HG02610 (cell line): ENCODE measurements at regions not wholly inside any gene's neighbourhood (a gene's known extent, or its start where the extent isn't known, plus 50 kb on each side); places are given as distances from the start of the nearest gene placed in this dataset.

Experiments used
- ATAC-seq: cut with Tn5 transposase; IDR thresholded peaks from one replicate; pipeline ENCODE4 v1.9.1; 2021; ENCODE audit warnings: mild to moderate bottlenecking, moderate library complexity; ENCODE audit not compliant: unreplicated experiment

DNA sequence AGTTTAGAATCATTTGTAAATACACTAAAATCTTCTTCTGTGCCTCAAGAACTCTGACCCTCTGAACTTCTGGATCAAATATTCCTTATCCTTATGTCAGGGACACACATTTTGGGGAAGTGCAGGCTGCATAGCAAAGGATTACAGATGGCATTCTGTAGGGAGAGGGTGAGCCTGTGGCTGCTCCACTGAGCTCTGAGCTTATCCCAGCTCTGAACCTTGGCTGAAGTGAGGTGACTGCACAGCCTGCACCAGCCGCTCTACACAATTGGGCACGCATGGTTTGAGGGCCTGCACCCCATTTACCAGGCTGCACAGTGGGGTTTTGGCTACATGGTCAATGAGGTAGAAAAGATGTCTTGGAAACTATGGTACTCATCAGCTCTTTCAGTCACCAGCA, 251.6 kb downstream of the GALR1 start:
- ATAC-seq: no peak

DNA sequence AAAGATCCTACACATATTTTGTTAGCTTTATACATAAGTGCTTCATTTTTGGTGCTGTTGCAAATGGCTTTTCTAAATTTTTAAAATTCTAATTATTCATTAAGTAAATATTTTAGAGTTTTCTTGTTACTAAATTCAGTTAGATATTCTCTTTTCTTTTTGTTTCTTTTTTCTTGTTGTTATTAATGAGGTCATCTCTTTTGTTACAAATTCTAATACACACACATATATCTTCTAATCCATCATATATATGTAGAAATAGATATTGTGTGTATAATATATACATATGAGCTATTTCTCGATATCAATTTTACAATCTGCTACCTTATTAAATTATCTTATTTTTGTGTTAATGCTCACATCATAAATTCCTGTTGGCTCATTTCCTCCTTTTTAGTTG, 255.9 kb downstream of the GALR1 start:
- no peak for ATAC-seq

- no peak for ATAC-seq
Observed at GRCh38 chr18:77512152-77512551, 262.5 kb downstream of the GALR1 start.

GRCh38 chr18:77517901-77518300, 268.3 kb downstream of the GALR1 start:
- ATAC-seq: no peak

DNA sequence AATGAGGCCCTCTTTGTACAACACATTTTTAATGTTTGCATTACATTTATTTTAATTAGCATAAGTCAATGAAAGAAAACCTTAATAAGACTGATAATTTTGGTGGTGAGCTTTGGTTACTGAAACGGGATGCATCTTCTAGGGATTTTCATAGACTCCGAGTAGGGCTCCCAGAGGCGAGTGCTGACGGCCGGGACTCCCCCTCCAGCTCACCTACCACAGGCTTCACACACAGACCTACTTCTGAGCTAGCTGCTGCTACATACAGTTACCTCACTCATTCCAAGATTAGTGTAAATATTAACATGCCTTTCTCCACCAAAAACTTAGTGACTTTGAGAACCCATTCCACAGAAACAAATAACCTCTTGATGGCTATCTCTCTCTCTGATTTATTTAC, 271.1 kb downstream of the GALR1 start:
- ATAC-seq: no peak

DNA sequence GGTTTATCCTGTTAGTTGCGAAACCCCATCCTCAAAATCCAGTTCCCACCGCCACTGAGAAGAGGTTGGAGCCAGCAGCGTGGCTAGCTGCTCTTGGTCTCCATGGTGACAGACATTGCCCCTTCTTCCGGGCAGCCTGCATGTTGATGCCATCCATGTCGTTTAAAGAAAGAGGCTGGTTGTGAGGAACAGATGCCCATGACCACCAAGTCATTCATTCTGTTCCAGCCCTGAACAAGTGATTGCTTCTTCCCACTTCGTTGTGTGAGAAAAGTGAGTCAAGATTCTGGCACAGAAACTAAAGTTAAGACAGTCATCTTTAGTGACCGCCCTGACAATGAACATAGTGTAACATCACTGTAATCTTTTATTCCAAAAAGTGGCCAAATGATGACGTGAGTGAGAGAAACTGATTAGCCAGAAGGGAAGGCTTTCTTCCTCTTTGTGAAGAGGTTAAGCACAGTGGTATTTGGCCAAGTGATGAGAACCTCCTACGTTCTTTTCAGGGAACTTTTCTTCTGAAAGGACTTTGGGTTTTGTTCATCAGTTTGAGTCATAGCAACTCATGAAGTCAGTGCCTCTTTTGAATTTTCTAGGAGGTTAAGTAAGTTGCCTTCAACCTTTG, 272.5 kb downstream of the GALR1 start:
- ATAC-seq: no peak

- no peak for ATAC-seq
Observed at GRCh38 chr18:77524909-77525308, 275.3 kb downstream of the GALR1 start.

GRCh38 chr18:77526962-77527361, 277.3 kb downstream of the GALR1 start:
- no peak for ATAC-seq

DNA sequence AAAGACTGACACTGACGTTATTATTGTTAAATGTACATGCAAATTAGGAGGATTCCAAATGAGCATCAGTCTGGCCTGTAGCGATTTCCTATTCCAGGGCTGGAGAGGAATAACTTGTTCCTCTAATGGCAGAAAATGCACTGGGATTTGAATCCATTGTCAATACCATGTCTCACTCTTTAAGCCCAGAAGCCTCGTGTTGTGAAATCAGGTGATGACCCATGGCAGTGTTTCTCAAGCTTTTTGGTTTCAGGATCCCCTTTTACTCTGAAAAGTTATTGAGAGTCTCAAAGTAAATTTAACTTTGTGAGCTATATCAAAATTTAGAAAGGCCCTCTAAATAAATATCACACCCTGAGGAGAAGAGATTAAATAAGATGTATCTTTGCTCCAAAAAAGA, 279.2 kb downstream of the GALR1 start:
- ATAC-seq: no peak

DNA sequence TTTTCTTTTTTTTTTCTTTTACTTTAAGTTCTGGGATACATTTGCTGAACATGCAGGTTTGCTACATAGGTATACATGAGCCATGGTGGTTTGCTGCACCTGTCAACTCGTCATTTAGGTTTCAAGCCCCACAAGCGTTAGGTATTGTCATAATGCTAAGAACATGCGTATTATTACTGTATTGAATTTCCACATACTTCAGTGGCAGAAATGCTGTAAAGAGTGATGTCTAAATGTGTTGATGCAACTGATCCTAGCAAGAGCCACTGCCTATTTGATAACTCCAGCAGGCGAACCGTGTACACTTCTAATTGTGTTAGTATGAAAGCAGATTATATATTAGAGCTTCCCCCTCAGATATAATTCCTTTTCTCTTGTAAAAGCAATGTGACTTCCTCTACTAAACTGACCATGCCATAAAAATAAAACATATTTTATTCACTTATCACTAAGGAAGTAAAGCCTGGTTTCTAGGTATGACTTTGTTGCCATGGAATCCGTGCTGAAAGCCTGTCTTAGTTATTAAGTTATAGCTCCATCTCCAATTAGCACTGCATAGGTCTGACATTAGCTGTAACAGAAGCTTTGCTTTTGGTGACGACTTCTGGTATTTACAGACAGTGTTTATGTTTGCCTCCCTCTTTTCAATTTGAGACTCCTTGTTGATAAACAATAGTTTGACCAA, 280.0 kb downstream of the GALR1 start:
- no peak for ATAC-seq

DNA sequence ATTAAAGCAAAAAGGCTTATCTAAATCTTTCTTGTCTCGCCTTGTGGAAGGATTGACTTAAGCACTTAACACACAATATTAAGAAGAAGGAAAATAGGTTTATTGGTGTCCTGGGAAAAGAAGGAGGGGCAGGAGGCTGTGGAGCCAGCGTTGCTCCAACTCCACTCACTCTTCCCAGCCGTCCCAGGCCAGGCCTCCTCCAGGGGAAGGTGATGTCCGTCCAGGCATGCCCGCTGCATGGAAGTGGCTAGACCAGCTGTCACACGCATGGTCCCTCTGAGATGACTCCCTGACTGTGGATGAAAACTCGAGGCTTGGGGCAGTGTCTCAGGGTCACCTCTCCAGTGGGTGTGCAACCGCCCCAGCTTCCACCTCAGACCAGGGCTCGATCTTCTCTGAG, 281.1 kb downstream of the GALR1 start:
- no peak for ATAC-seq

DNA sequence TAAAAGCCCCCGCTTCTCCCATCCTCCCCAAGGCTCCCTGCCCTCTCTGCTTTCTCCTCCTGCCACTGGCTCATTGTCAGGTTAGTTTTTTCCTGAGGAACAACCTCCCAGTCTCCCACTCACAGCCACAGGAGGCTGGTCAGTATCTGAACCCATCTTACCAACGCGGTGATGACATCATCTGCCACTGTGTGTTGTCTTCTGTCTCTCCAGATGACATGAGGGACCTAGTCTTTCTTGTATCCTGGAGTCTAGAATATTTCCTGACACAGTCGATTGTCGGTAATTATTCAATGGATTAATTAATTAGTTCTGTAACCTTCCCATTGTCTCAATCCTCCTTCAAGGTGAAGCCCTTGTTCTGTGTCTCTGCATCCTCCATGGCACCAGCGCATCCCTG, 290.2 kb downstream of the GALR1 start:
- no peak for ATAC-seq

GRCh38 chr18:77544792-77545191, 295.1 kb downstream of the GALR1 start:
- no peak for ATAC-seq

DNA sequence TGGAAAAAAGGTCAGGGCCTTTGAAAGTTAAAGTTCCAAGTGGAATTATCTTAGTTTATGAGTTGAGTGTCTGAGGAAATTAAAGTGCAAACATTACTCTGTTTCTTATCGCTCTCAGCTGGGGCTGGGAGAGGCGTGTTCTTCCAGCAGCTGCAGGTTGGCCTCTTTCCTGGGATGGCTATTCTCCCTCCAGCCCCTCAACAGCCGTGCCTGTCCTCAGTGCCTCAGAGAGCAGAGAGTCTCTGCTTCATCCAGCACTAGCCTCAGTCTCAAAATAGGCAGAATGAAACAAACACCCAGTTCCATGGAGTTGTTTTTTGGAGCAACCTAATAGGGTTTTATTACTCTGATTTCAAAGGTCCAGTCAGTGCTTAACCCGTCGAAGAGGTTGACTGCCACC, 298.1 kb downstream of the GALR1 start:
- no peak for ATAC-seq

DNA sequence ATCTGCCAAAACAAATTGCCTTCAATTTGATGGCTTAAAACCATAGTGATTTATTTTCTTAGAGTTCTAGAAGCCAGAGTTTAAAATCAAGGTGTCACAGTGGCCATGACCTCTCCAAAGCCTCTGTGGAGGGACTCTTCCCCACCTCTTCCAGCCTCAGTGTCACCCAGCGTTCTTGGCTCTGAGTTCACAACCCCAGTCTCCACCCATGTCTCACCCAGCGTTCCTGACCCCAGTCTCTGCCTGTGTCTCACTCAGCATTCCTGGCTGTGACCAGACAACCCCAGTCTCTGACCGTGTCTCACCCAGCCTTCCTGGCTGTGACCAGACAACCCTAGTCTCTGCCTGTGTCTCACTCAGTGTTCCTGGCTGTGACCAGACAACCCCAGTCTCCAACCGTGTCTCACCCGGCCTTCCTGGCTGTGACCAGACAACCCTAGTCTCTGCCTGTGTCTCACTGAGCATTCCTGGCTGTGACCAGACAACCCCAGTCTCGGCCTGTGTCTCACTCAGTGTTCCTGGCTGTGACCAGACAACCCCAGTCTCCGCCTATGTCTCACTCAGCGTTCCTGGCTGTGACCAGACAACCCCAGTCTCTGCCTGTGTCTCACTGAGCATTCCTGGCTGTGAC, 299.3 kb downstream of the GALR1 start:
- no peak for ATAC-seq

GRCh38 chr18:77550625-77551024, 301.0 kb downstream of the GALR1 start:
- ATAC-seq: no peak

- no peak for ATAC-seq
Observed at GRCh38 chr18:77551055-77551454, 301.4 kb downstream of the GALR1 start.

GRCh38 chr18:77552945-77553344, 303.3 kb downstream of the GALR1 start:
- no peak for ATAC-seq

GRCh38 chr18:77554061-77554460, 304.4 kb downstream of the GALR1 start:
- ATAC-seq: no peak

DNA sequence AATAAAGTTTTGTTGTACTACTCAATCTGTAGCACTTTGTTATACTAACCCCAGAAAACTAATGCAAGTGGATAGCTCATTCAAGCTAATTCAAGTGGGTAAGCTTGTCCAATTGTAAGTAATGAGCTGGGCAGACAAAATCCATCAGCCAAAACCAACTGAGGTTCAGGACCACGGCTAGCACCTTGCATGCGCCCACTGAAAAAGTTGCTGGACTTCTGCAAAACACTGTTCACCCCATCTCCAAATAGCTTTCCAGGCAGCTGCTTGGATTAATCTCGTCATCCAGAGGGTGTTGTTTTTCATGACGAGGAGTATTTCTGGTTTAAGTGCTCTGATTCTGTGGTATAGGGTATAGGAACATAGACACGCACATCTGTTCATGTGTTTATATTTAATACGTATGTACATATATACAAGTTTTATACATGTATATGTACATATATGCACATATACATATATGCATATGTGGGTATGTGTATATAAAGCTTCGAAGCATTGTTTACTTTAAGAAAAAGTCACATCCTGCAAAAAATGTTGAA, 307.5 kb downstream of the GALR1 start:
- ATAC-seq: no peak

- no peak for ATAC-seq
Observed at GRCh38 chr18:77559274-77559910, 309.7 kb downstream of the GALR1 start.
